ENCODE measurements at regions not wholly inside any gene's neighbourhood (a gene's known extent, or its start where the extent isn't known, plus 50 kb on each side); places are given as distances from the start of the nearest gene placed in this dataset.

GRCh38 chr20:22410556-22411130, 173.7 kb downstream of the FOXA2 start:
- in situ Hi-C loops (cut with HindIII; ENCODE audit: low sequenced_read_pairs): no loop called here

- in situ Hi-C loops (cut with HindIII; ENCODE audit: low sequenced_read_pairs): no loop called here
These were observed 175.6 kb downstream of the FOXA2 start for GRCh38 chr20:22408521-22409402.

GRCh38 chr20:22407237-22408193, 176.9 kb downstream of the FOXA2 start:
- in situ Hi-C loops (cut with HindIII; ENCODE audit: low sequenced_read_pairs): no loop called here

- in situ Hi-C loops (cut with HindIII; ENCODE audit: low sequenced_read_pairs): no loop called here
These were observed 179.8 kb downstream of the FOXA2 start for GRCh38 chr20:22404419-22405170.

GRCh38 chr20:22403632-22404361, 180.6 kb downstream of the FOXA2 start:
- in situ Hi-C loops (cut with HindIII; ENCODE audit: low sequenced_read_pairs): no loop called here

- in situ Hi-C loops (cut with HindIII; ENCODE audit: low sequenced_read_pairs): no loop called here
These were observed 181.2 kb downstream of the FOXA2 start for GRCh38 chr20:22403022-22403631.

- in situ Hi-C loops (cut with HindIII; ENCODE audit: low sequenced_read_pairs): no loop called here
These were observed 181.8 kb downstream of the FOXA2 start for GRCh38 chr20:22402550-22402949.

GRCh38 chr20:22400440-22400839, 183.9 kb downstream of the FOXA2 start:
- in situ Hi-C loops (cut with HindIII; ENCODE audit: low sequenced_read_pairs): no loop called here

GRCh38 chr20:22394583-22394982, 189.8 kb downstream of the FOXA2 start:
- in situ Hi-C loops (cut with HindIII; ENCODE audit: low sequenced_read_pairs): no loop called here

GRCh38 chr20:22390543-22390903, 193.8 kb downstream of the FOXA2 start:
- in situ Hi-C loops (cut with HindIII; ENCODE audit: low sequenced_read_pairs): no loop called here

- in situ Hi-C loops (cut with HindIII; ENCODE audit: low sequenced_read_pairs): no loop called here
These were observed 194.4 kb downstream of the FOXA2 start for GRCh38 chr20:22389836-22390542.

GRCh38 chr20:22387452-22387851, 196.9 kb downstream of the FOXA2 start:
- in situ Hi-C loops (cut with HindIII; ENCODE audit: low sequenced_read_pairs): no loop called here

- in situ Hi-C loops (cut with HindIII; ENCODE audit: low sequenced_read_pairs): no loop called here
These were observed 198.1 kb downstream of the FOXA2 start for GRCh38 chr20:22386306-22386623.

GRCh38 chr20:22385602-22386305, 198.6 kb downstream of the FOXA2 start:
- in situ Hi-C loops (cut with HindIII; ENCODE audit: low sequenced_read_pairs): no loop called here

- in situ Hi-C loops (cut with HindIII; ENCODE audit: low sequenced_read_pairs): no loop called here
These were observed 199.4 kb downstream of the FOXA2 start for GRCh38 chr20:22384978-22385377.

- in situ Hi-C loops (cut with HindIII; ENCODE audit: low sequenced_read_pairs): no loop called here
These were observed 201.2 kb downstream of the FOXA2 start for GRCh38 chr20:22383156-22383555.

- in situ Hi-C loops (cut with HindIII; ENCODE audit: low sequenced_read_pairs): no loop called here
These were observed 201.6 kb downstream of the FOXA2 start for GRCh38 chr20:22382742-22383141.

GRCh38 chr20:22381812-22382416, 202.5 kb downstream of the FOXA2 start:
- in situ Hi-C loops (cut with HindIII; ENCODE audit: low sequenced_read_pairs): no loop called here

All from DLD1 (cell line).